IMR-90 (cell line): ENCODE measurements at regions not wholly inside any gene's neighbourhood (a gene's known extent, or its start where the extent isn't known, plus 50 kb on each side); places are given as distances from the start of the nearest gene placed in this dataset.

ENCODE experiments used
- ATAC-seq: fragments of 200-7000 bp; cut with Tn5 transposase; 2 replicates; pipeline ENCODE4 v1.9.1; 2020; ENCODE audit warnings: low read depth, mild to moderate bottlenecking, moderate library complexity
- BruUV-seq: library from RNA; stranded (reverse); fragments of 400-500 nt; replicated peaks from 2 replicates; lab custom pipeline; 2021; lab: Mats Ljungman, UMichigan
- CTCF ChIA-PET: fragments of 300-600 bp; formaldehyde crosslinking; extraction: SDS; loops from one replicate; lab custom pipeline; 2021; ENCODE audit warnings: antibody characterized with exemption; lab: Yijun Ruan, JAX
- POLR2A ChIA-PET: fragments of 300-600 bp; sonication (Branson Sonifier 250); formaldehyde crosslinking; loops from one replicate; lab custom pipeline; 2022; ENCODE audit warnings: antibody characterized with exemption; ENCODE audit not compliant: unreplicated experiment; lab: Charles Lee
- DNase-seq: peaks from one replicate; pipeline ENCODE4 v3.0.0; 2013
- H2AFZ ChIP-seq: replicated peaks from 2 replicates; pipeline ENCODE3; 2013; ENCODE audit warnings: low read length, mild to moderate bottlenecking; ENCODE audit not compliant: poor library complexity
- H2AK5ac ChIP-seq: 2 replicates; pipeline ENCODE4 v1.6.1; 2013; ENCODE audit warnings: low read depth, low read length, inconsistent platforms
- H2AK9ac ChIP-seq: replicated peaks from 2 replicates; pipeline ENCODE3; 2013; ENCODE audit warnings: mild to moderate bottlenecking, low read depth, low read length, moderate library complexity; ENCODE audit not compliant: poor library complexity
- H2BK120ac ChIP-seq: 2 replicates; pipeline ENCODE4 v1.6.1; 2013; ENCODE audit warnings: low read depth, low read length, inconsistent platforms
- H2BK15ac ChIP-seq: 3 replicates; pipeline ENCODE4 v1.6.1; 2013; ENCODE audit warnings: low read depth, low read length, inconsistent platforms
- H2BK20ac ChIP-seq: 2 replicates; pipeline ENCODE4 v1.6.1; 2013; ENCODE audit warnings: low read depth, mild to moderate bottlenecking, inconsistent platforms, low read length, moderate library complexity
- H2BK5ac ChIP-seq: 2 replicates; pipeline ENCODE4 v1.6.1; 2013; ENCODE audit warnings: mild to moderate bottlenecking, low read depth, low read length, inconsistent platforms; ENCODE audit not compliant: poor library complexity, severe bottlenecking
- H3K14ac ChIP-seq: replicated peaks from 2 replicates; pipeline ENCODE4 v1.6.1; 2013; ENCODE audit warnings: low read depth, low read length, inconsistent platforms
- H3K18ac ChIP-seq: 2 replicates; pipeline ENCODE4 v1.6.1; 2013; ENCODE audit warnings: low read depth, low read length, control low read depth
- H3K23ac ChIP-seq: 2 replicates; pipeline ENCODE4 v1.6.1; 2013; ENCODE audit warnings: low read depth, low read length, inconsistent platforms
- H3K27ac ChIP-seq: 2 replicates; pipeline ENCODE4 v1.5.1; 2013; ENCODE audit warnings: mild to moderate bottlenecking, control low read depth, low read length; ENCODE audit not compliant: insufficient read depth
- H3K27me3 ChIP-seq: 2 replicates; pipeline ENCODE4 v1.6.1; 2013; ENCODE audit warnings: low read length; ENCODE audit not compliant: control insufficient read depth, insufficient read depth
- H3K36me3 ChIP-seq: 2 replicates; pipeline ENCODE4 v1.6.1; 2013; ENCODE audit warnings: low read length, mixed read lengths; ENCODE audit not compliant: control insufficient read depth, insufficient read depth
- H3K4ac ChIP-seq: 2 replicates; pipeline ENCODE4 v1.6.1; 2013; ENCODE audit warnings: low read depth, low read length, inconsistent platforms
- H3K4me1 ChIP-seq: 2 replicates; pipeline ENCODE4 v1.6.1; 2013; ENCODE audit warnings: low read length, mixed read lengths; ENCODE audit not compliant: control insufficient read depth, insufficient read depth
- H3K4me2 ChIP-seq: 2 replicates; pipeline ENCODE4 v1.6.1; 2013; ENCODE audit warnings: low read depth, mild to moderate bottlenecking, control low read depth, low read length, moderate library complexity
- H3K4me3 ChIP-seq: 2 replicates; pipeline ENCODE4 v1.5.1; 2013; ENCODE audit warnings: low read depth, mild to moderate bottlenecking, control low read depth, low read length, moderate library complexity; ENCODE audit not compliant: insufficient read depth
- H3K56ac ChIP-seq: 2 replicates; pipeline ENCODE4 v1.6.1; 2013; ENCODE audit warnings: low read length, inconsistent platforms; ENCODE audit not compliant: insufficient read depth; ENCODE audit errors: extremely low read depth
- H3K79me1 ChIP-seq, 2 experiments: 2 replicates each; pipeline ENCODE4 v1.6.1; 2013; ENCODE audit warnings: low read length in 2 of 2, inconsistent platforms in 1 of 2, low read depth in 1 of 2
- H3K9ac ChIP-seq: 2 replicates; pipeline ENCODE4 v1.6.1; 2013; ENCODE audit warnings: low read depth, low read length, control low read depth
- H3K9me1 ChIP-seq: 2 replicates; pipeline ENCODE4 v1.6.1; 2013; ENCODE audit warnings: low read length, inconsistent platforms; ENCODE audit not compliant: insufficient read depth
- H3K9me3 ChIP-seq: 2 replicates; pipeline ENCODE4 v1.6.1; 2013; ENCODE audit warnings: low read length; ENCODE audit not compliant: control insufficient read depth, insufficient read depth
- H4K20me1 ChIP-seq: 2 replicates; pipeline ENCODE4 v1.6.1; 2013; ENCODE audit warnings: low read length, inconsistent platforms; ENCODE audit not compliant: insufficient read depth
- H4K5ac ChIP-seq: 2 replicates; pipeline ENCODE4 v1.6.1; 2013; ENCODE audit warnings: mild to moderate bottlenecking, low read depth, low read length, control low read depth
- H4K8ac ChIP-seq, 2 experiments: 2 replicates each; pipeline ENCODE4 v1.6.1; 2013; ENCODE audit warnings: low read depth in 2 of 2, low read length in 2 of 2, control low read depth in 1 of 2, inconsistent platforms in 1 of 2
- H4K91ac ChIP-seq: 2 replicates; pipeline ENCODE4 v1.6.1; 2013; ENCODE audit warnings: low read depth, low read length, inconsistent platforms; ENCODE audit not compliant: insufficient read depth
- CEBPB ChIP-seq: IDR thresholded peaks from 2 replicates; pipeline ENCODE4 v1.6.1; 2012; ENCODE audit warnings: low read depth, low read length, improper control_type of control experiment
- FOS ChIP-seq: fragments of 150-350 bp; IDR thresholded peaks from 2 replicates; pipeline ENCODE4 v1.6.1; 2016; ENCODE audit warnings: low read depth, low read length
- MAZ ChIP-seq: IDR thresholded peaks from 2 replicates; pipeline ENCODE4 v1.6.1; 2012; ENCODE audit warnings: low read depth, mild to moderate bottlenecking, low read length, improper control_type of control experiment, moderate library complexity, borderline replicate concordance
- WGBS, 2 experiments: methylation state at CpG; one replicate each; pipeline versions ENCODE4 v1.1.5 to v1.1.7; 2013; ENCODE audit warnings: missing lambda C conversion rate in 2 of 2; ENCODE audit not compliant: insufficient read length in 1 of 2; ENCODE audit errors: extremely low coverage in 2 of 2; 5-methylcytosine and 5-hydroxymethylcytosine counted together
- dilution Hi-C: fragments of 300-500 bp; cut with HindIII; formaldehyde crosslinking; loops from one replicate; pipeline ENCODE4 v1.14.3; 2018; ENCODE audit warnings: low sequenced_read_pairs; ENCODE audit not compliant: unreplicated experiment
- in situ Hi-C: fragments of 300-500 bp; cut with MboI; formaldehyde crosslinking; loops from 3 replicates; pipeline ENCODE4 v1.14.3; 2019; ENCODE audit warnings: low sequenced_read_pairs, inconsistent platforms, mixed read lengths
- intact Hi-C: fragments of 100-400 bp; cut with micrococcal nuclease; formaldehyde crosslinking; loops from 2 replicates; pipeline ENCODE4 v1.10.0; 2022

DNA sequence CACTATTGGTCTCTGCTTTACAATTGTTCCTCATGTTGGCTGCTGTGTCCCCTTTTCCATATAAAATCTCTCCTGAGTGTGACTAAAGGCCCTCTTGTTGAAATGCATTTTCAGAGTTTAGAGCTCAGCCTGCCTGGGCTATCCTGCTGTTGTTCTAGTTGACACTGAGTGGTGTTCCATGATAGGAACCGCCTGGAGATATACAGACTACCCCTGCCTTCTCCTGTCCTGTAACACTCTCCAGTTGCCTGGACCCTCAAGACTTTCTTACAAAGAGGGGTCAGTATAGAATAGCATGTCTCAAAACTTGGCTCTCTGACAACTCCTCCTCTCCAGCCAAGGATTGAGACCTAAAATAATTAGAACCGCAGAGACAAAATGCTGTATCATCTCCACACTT, 152.0 kb upstream of the POU3F1 start:
- no peaks in the 10 kb centered on the region for H3K27me3 ChIP-seq
- no peak overlapping the region for H3K27ac ChIP-seq
- H3K9me3 ChIP-seq = no peaks in the 10 kb centered on the region
- H3K4ac ChIP-seq = no peak overlapping the region
- no peak overlapping the region for H3K4me2 ChIP-seq
- H3K9me1 ChIP-seq = no peaks in the 10 kb centered on the region
- no peak overlapping the region for H2AFZ ChIP-seq
- dilution Hi-C loops = no loop called here
- H2BK120ac ChIP-seq = no peak overlapping the region
- H2BK15ac ChIP-seq = no peak overlapping the region
- H4K20me1 ChIP-seq = no peaks in the 10 kb centered on the region
- H2BK20ac ChIP-seq = no peak overlapping the region
- ChIA-PET CTCF (no interaction called here), POLR2A (no interaction called here)
- in situ Hi-C loops = no loop called here
- no peak overlapping the region for H3K9ac ChIP-seq
- H4K91ac ChIP-seq = no peak overlapping the region
- H3K4me3 ChIP-seq = no peak overlapping the region
- TF ChIP-seq CEBPB (no peak), FOS (no peak), MAZ (no peak)
- H3K79me1 ChIP-seq = no peaks in the 10 kb centered on the region
- H4K8ac ChIP-seq = no peak overlapping the region
- intact Hi-C loops = no loop called here
- H3K56ac ChIP-seq = no peak overlapping the region
- H3K18ac ChIP-seq = no peak overlapping the region
- no peak overlapping the region for H2AK9ac ChIP-seq
- H3K4me1 ChIP-seq = no peaks in the 10 kb centered on the region
- no TSS peak for BruUV-seq
- H3K14ac ChIP-seq = no peak overlapping the region
- no peak overlapping the region for H3K23ac ChIP-seq
- ATAC-seq (no peak), DNase-seq (no peak)
- no CpG with 5 or more reads among the region's 2 CpGs for WGBS, 2 experiments
- no peak overlapping the region for H4K5ac ChIP-seq
- no peaks in the 10 kb centered on the region for H3K36me3 ChIP-seq
- H2BK5ac ChIP-seq = no peak overlapping the region
- H2AK5ac ChIP-seq = no peak overlapping the region
